Thyroid gland (tissue), 4 donors: ENCODE measurements at regions not wholly inside any gene's neighbourhood (a gene's known extent, or its start where the extent isn't known, plus 50 kb on each side); places are given as distances from the start of the nearest gene placed in this dataset.

Experiments used
- DNase-seq, 2 donors: peaks; one replicate each; pipeline ENCODE4 v3.0.0-alpha.2; 2019
- H3K27ac ChIP-seq, 3 donors: fragments of 200-600 bp; sonication (generic); 1 replicate in 2 of 3; 2 replicates in 1 of 3; pipeline ENCODE4 v1.5.1; 2016 to 2019; ENCODE audit warnings: mild to moderate bottlenecking in 1 of 3, moderate library complexity in 1 of 3
- H3K27me3 ChIP-seq: fragments of 200-600 bp; sonication (generic); one replicate; pipeline ENCODE4 v1.5.1; 2019
- H3K36me3 ChIP-seq, 2 donors: fragments of 200-600 bp; sonication (generic); one replicate each; pipeline ENCODE4 v1.5.1; 2016 to 2019
- H3K4me1 ChIP-seq, 2 donors: fragments of 200-600 bp; sonication (generic); one replicate each; pipeline ENCODE4 v1.5.1; 2017 to 2019
- H3K4me3 ChIP-seq, 3 donors: fragments of 200-600 bp; sonication (generic); replicated peaks in 1 of 3; 1 replicate in 2 of 3; 2 replicates in 1 of 3; pipeline ENCODE4 v1.5.1; 2016; ENCODE audit warnings: mild to moderate bottlenecking in 1 of 3
- H3K9me3 ChIP-seq: fragments of 200-600 bp; sonication (generic); one replicate; pipeline ENCODE4 v1.5.1; 2017
- CTCF ChIP-seq, 6 experiments: fragments of 200-600 bp in 3 of 6; fragments of 450-650 bp in 3 of 6; sonication (generic) in 3 of 6; IDR thresholded peaks; one replicate each; pipeline ENCODE4 v1.5.1; 2016 to 2019; ENCODE audit warnings: antibody characterized with exemption in 6 of 6, mild to moderate bottlenecking in 2 of 6, inconsistent platforms in 1 of 6, moderate library complexity in 1 of 6
- POLR2A ChIP-seq, 2 donors: fragments of 450-650 bp; IDR thresholded peaks; one replicate each; pipeline ENCODE4 v1.6.1; 2017; ENCODE audit warnings: antibody characterized with exemption in 2 of 2, mild to moderate bottlenecking in 2 of 2, moderate library complexity in 1 of 2
- WGBS, 2 donors: methylation state at CpG; one replicate each; pipeline ENCODE4 v1.1.5; 2017; 5-methylcytosine and 5-hydroxymethylcytosine counted together
- intact Hi-C: fragments of 100-400 bp; cut with DNase I; formaldehyde crosslinking; loops from one replicate; pipeline ENCODE4 v1.15.1; 2023

- Histone ChIP-seq H3K27ac (no peak overlapping the region), H3K4me1 (no peaks in the 10 kb centered on the region), H3K4me3 (no peak overlapping the region), H3K27me3 (no peaks in the 10 kb centered on the region), H3K9me3 (no peaks in the 10 kb centered on the region), H3K36me3 (no peaks in the 10 kb centered on the region)
- WGBS, 2 donors, result 41 to 48% methylated on average over 3 of the region's 3 CpGs
- TF ChIP-seq CTCF (IDR thresholded peaks at IDR 0.05) (no peak), POLR2A (IDR thresholded peaks at IDR 0.05) (no peak)
- intact Hi-C loops, result no loop called here
- DNase-seq, result no peak
Measured at GRCh38 chr5:30607301-30607894, 586.1 kb upstream of the CDH6 start.

GRCh38 chr5:30605693-30606268 lies 587.7 kb upstream of the CDH6 start:
- DNase-seq, result no peak
- no peaks in the 10 kb centered on the region for H3K4me1 ChIP-seq
- H3K4me3 ChIP-seq, result no peak overlapping the region
- TF ChIP-seq CTCF (IDR thresholded peaks at IDR 0.05) (no peak), POLR2A (IDR thresholded peaks at IDR 0.05) (no peak)
- H3K27me3 ChIP-seq, result no peaks in the 10 kb centered on the region
- intact Hi-C loops, result no loop called here
- H3K27ac ChIP-seq, result no peak overlapping the region
- H3K9me3 ChIP-seq, result no peaks in the 10 kb centered on the region
- WGBS, 2 donors, result 39 to 55% methylated on average over 2 of the region's 2 CpGs
- H3K36me3 ChIP-seq, result no peaks in the 10 kb centered on the region

- Histone ChIP-seq H3K4me3 (no peak overlapping the region), H3K27ac (no peak overlapping the region), H3K27me3 (no peaks in the 10 kb centered on the region), H3K9me3 (no peaks in the 10 kb centered on the region), H3K36me3 (no peaks in the 10 kb centered on the region), H3K4me1 (no peaks in the 10 kb centered on the region)
- intact Hi-C loops, result no loop called here
- no peak for TF ChIP-seq CTCF (IDR thresholded peaks at IDR 0.05)
- no peak for TF ChIP-seq POLR2A (IDR thresholded peaks at IDR 0.05)
- DNase-seq, result no peak
- WGBS, 2 donors, result 85 to 88% methylated on average over 2 of the region's 2 CpGs
Measured at GRCh38 chr5:30604648-30605262, 588.7 kb upstream of the CDH6 start.

GRCh38 chr5:30600892-30601291 lies 592.6 kb upstream of the CDH6 start:
- DNase-seq, result no peak
- Histone ChIP-seq H3K27me3 (no peaks in the 10 kb centered on the region), H3K36me3 (no peaks in the 10 kb centered on the region), H3K27ac (no peak overlapping the region), H3K9me3 (no peaks in the 10 kb centered on the region), H3K4me3 (no peak overlapping the region), H3K4me1 (no peaks in the 10 kb centered on the region)
- intact Hi-C loops, result no loop called here
- TF ChIP-seq POLR2A (IDR thresholded peaks at IDR 0.05) (no peak), CTCF (IDR thresholded peaks at IDR 0.05) (no peak)

- intact Hi-C loops, result no loop called here
- Histone ChIP-seq H3K27me3 (no peaks in the 10 kb centered on the region), H3K4me3 (no peak overlapping the region), H3K4me1 (no peaks in the 10 kb centered on the region), H3K36me3 (no peaks in the 10 kb centered on the region), H3K9me3 (no peaks in the 10 kb centered on the region), H3K27ac (no peak overlapping the region)
- no peak for TF ChIP-seq POLR2A (IDR thresholded peaks at IDR 0.05)
- no peak for TF ChIP-seq CTCF (IDR thresholded peaks at IDR 0.05)
- 63 to 70% methylated on average over 3 of the region's 3 CpGs for WGBS, 2 donors
- no peak for DNase-seq
Measured at GRCh38 chr5:30596495-30597064, 596.9 kb upstream of the CDH6 start.
